ENCODE measurements at regions not wholly inside any gene's neighbourhood (a gene's known extent, or its start where the extent isn't known, plus 50 kb on each side); places are given as distances from the start of the nearest gene placed in this dataset.

DNA sequence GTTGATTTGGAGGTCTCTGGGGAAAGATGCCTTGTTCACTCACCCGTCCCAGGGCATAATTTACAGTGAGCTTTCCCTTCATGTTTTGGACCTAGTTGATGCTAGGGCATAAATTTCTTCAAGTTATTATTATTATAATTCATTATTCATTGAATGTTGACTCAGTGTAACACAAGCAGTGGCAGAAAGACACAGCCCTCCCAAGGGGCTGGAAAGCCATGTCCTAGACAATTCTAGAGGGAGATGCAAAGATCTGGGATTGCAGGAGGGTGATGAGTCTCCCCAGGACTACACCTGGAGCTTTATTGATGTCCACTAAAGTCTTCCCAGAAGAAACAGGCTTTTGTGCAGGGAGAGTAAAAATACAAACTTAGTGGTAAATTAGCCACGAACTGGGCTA, 322.0 kb upstream of the MOCS1 start:
- TF ChIP-seq, protein P1, sequence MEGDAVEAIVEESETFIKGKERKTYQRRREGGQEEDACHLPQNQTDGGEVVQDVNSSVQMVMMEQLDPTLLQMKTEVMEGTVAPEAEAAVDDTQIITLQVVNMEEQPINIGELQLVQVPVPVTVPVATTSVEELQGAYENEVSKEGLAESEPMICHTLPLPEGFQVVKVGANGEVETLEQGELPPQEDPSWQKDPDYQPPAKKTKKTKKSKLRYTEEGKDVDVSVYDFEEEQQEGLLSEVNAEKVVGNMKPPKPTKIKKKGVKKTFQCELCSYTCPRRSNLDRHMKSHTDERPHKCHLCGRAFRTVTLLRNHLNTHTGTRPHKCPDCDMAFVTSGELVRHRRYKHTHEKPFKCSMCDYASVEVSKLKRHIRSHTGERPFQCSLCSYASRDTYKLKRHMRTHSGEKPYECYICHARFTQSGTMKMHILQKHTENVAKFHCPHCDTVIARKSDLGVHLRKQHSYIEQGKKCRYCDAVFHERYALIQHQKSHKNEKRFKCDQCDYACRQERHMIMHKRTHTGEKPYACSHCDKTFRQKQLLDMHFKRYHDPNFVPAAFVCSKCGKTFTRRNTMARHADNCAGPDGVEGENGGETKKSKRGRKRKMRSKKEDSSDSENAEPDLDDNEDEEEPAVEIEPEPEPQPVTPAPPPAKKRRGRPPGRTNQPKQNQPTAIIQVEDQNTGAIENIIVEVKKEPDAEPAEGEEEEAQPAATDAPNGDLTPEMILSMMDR (IDR thresholded peaks at IDR 0.05; ENCODE audit: low read depth, low read length) = no peak
- no peak for DNase-seq (ENCODE audit: extremely low read depth, low read depth)

DNA sequence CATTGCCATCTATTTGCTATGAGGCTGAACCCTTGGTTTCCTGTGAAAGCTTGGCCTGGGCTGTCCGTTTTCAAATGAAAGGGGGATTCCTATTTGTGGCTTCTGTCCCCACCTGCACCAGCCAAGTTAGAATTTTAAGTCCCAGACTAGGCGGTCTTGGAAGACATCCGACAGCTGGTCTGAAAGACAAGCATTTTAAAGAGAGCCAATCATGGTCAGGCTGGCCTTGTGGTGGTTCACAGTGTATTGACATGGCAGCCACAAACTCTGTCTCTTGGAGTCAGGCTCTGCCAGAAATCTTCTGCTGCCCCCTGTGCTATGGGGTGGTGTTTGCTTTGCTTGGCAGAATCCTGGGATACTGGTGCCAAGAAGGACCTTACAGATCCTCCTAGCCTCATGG, 319.2 kb upstream of the MOCS1 start:
- TF ChIP-seq, protein P1 (IDR thresholded peaks at IDR 0.05; ENCODE audit: low read depth, low read length) = no peak
- DNase-seq (ENCODE audit: extremely low read depth, low read depth) = no peak

DNA sequence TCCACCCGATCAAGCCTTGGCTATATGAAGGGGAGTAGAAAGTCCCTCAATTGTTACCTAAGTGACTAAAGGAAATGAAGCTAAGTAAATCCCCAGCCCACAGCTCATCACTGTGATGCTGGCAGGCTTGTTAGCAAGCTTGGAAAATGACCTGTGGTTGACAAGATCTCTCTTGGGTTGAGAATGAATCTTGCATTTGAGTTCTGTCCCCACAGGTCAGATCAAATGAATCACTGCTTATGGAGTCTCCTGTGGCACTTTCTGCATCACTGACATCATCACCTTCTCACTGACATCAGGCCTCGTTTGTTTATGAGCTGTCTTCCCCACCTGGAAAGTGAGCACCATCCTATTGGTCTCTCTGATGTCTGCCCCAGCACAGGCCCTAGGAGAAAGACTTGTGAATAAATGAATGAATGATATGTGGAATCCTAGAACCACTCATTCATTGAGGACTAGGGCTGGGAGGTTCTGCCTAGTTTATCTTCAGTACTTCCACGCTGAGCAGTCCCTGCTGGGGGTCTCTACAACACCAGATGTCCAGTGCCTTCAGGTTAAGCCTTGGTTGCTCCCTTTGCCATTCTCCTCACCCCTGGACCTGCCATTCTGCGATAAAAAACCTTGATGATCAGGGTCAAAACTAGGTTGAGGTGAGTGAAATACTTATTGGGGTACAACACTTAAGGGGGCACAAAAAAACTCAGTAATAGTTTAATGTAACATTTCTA, 318.4 kb upstream of the MOCS1 start:
- DNase-seq (ENCODE audit: extremely low read depth, low read depth) = no peak
- TF ChIP-seq, protein P1 (IDR thresholded peaks at IDR 0.05; ENCODE audit: low read depth, low read length) = no peak

DNA sequence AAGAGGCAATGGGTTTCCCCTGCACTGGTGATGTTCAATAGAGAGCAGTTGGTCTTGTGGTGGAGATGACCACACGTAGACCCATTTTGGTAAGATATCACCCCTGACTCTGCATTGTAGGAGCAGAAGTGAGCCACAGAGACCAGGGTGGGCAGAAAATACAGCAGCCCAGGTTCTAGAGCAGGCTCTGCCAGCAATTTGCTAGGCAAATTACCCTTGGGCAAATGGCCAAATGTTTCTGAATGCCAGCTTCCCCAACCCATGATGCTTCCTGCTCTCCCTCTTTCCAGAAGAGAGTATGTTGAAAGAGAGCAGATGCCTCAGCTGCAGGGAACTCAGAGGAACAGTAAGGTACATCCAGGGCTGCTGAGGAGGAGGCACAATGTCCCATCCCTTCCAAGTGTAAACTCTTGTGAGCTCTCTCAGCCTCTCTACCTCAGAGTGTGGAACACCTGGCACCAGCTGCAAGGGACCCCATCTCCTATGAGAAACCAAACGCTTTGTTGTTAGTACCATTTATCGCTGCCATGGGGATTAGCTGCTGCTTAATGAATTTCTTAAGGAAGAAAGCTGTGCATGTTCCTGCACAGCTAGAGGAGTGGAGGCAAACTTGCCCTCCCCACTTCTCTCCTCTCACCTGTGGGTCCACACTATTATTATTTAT, 317.5 kb upstream of the MOCS1 start:
- TF ChIP-seq, protein P1 (IDR thresholded peaks at IDR 0.05; ENCODE audit: low read depth, low read length) = no peak
- DNase-seq (ENCODE audit: extremely low read depth, low read depth) = no peak

DNA sequence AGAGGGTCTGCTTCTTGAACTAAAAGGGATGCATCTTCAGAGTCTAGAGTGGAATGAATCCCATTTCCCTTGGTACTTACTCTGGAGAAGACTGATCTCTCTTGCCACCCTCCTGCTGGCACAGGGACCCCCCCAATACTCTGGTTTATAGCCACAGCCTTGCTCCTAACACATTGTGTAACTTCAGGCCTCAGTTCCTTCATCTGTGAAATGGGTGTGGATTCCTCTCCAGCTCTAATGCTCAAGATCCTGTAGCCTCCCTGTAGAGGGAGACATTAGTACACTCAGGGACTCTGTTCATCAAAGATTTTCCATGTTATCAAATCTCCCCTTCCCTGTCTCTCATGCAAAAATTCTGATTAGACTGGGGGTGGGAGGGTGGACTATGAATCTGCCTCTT, 315.7 kb upstream of the MOCS1 start:
- TF ChIP-seq, protein P1 (IDR thresholded peaks at IDR 0.05; ENCODE audit: low read depth, low read length) = no peak
- no peak for DNase-seq (ENCODE audit: extremely low read depth, low read depth)

DNA sequence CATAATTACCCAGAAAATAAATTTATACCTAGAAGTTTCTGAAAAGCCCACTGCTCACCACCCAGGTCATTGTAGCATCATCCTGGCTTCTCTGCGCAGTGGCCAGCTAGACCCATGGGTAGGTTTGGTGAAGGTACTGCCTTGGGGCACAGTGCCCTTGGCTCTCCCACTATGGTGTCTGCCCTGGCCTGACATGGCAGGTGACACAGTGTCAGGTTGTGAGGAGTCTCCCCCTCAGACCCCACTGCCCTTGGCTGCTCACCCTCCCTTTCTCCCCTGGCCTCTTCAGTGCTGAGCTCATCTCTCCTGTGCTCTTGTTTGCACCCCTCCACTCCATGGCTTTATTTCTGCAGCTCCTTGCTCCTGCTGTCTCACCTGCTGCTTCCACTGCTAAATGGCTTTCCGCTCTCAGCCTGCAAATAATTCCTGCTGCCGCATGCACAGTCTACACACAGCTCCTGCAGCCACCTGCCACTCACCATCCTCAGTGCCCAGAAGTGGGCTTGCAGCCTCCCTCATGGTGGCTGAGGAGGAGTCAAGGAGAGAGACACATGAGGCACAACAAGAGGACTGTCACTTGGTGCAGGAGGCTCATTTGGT, 313.4 kb upstream of the MOCS1 start:
- no peak for DNase-seq (ENCODE audit: extremely low read depth, low read depth)
- TF ChIP-seq, protein P1 (IDR thresholded peaks at IDR 0.05; ENCODE audit: low read depth, low read length) = no peak

DNA sequence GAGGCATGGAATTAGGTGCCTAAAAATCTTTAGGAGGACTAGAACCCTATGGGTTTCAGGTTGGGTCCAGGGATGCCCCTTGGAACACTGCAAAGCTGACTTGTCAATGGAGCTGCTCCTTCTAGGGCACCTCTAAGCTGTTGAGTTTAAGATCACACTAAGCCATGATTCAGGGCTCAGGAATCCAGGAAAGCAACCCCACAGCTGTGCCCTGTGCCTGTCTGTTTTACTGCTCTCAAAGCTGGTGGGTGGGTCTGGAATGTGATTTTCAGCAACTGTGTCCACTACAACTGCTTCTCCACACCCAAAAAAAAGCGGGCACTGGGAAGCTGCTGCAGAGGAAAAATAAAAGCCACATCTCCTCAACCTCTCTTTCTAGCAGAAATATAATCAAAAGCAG, 310.4 kb upstream of the MOCS1 start:
- DNase-seq (ENCODE audit: extremely low read depth, low read depth) = no peak
- TF ChIP-seq, protein P1 (IDR thresholded peaks at IDR 0.05; ENCODE audit: low read depth, low read length) = no peak
